CD14-positive monocyte (primary cell): ENCODE measurements at regions not wholly inside any gene's neighbourhood (a gene's known extent, or its start where the extent isn't known, plus 50 kb on each side); places are given as distances from the start of the nearest gene placed in this dataset.

ENCODE experiments used
- DNase-seq, 3 donors: peaks; one replicate each; pipeline ENCODE4 v3.0.0-alpha.2; 2011 to 2022
- H2AFZ ChIP-seq: 2 replicates; pipeline ENCODE4 v1.6.0; 2012; ENCODE audit warnings: mild to moderate bottlenecking, low read depth, low read length, inconsistent platforms; ENCODE audit not compliant: insufficient read depth, poor library complexity, severe bottlenecking
- H3K27ac ChIP-seq, 2 donors: 1 replicate in 1 of 2; 2 replicates in 1 of 2; pipeline ENCODE4 v1.5.1; 2012 to 2013; ENCODE audit warnings: low read length in 2 of 2, control low read depth in 1 of 2, inconsistent platforms in 1 of 2, low read depth in 1 of 2, mild to moderate bottlenecking in 1 of 2
- H3K27me3 ChIP-seq, 2 donors: one replicate each; pipeline versions ENCODE4 v1.6.0 to v1.6.1; 2011 to 2013; ENCODE audit warnings: low read length in 2 of 2; ENCODE audit not compliant: control insufficient read depth in 2 of 2, insufficient read depth in 2 of 2
- H3K36me3 ChIP-seq, 2 donors: replicated peaks in 1 of 2; 1 replicate in 1 of 2; 2 replicates in 1 of 2; pipeline versions ENCODE4 v1.5.1 to v1.6.1; 2012 to 2013; ENCODE audit warnings: low read length in 2 of 2, control low read depth in 1 of 2, inconsistent platforms in 1 of 2, mild to moderate bottlenecking in 1 of 2; ENCODE audit not compliant: insufficient read depth in 2 of 2, control insufficient read depth in 1 of 2
- H3K4me1 ChIP-seq, 2 donors: 1 replicate in 1 of 2; 2 replicates in 1 of 2; pipeline versions ENCODE4 v1.5.1 to v1.6.1; 2012 to 2013; ENCODE audit warnings: low read length in 2 of 2, control low read depth in 1 of 2, inconsistent platforms in 1 of 2, mild to moderate bottlenecking in 1 of 2, moderate library complexity in 1 of 2; ENCODE audit not compliant: insufficient read depth in 2 of 2, control insufficient read depth in 1 of 2
- H3K4me2 ChIP-seq: replicated peaks from 2 replicates; pipeline ENCODE3; 2012; ENCODE audit warnings: low read length, moderate library complexity, mild to moderate bottlenecking; ENCODE audit not compliant: poor library complexity, severe bottlenecking; ENCODE audit errors: extremely low read depth
- H3K4me3 ChIP-seq, 3 experiments: fragments of 200-600 bp in 1 of 3; sonication (generic) in 1 of 3; replicated peaks in 1 of 3; 1 replicate in 2 of 3; 2 replicates in 1 of 3; pipeline ENCODE4 v1.5.1; 2011 to 2013; ENCODE audit warnings: low read length in 3 of 3, mild to moderate bottlenecking in 3 of 3, control low read depth in 2 of 3, low read depth in 2 of 3, inconsistent platforms in 1 of 3, moderate library complexity in 1 of 3
- H3K79me2 ChIP-seq: 2 replicates; pipeline ENCODE4 v1.6.0; 2012; ENCODE audit warnings: mild to moderate bottlenecking, control low read depth, inconsistent platforms, low read length, moderate library complexity; ENCODE audit not compliant: insufficient read depth
- H3K9ac ChIP-seq: 2 replicates; pipeline ENCODE4 v1.6.0; 2017; ENCODE audit warnings: low read length, mild to moderate bottlenecking; ENCODE audit not compliant: insufficient read depth, poor library complexity, severe bottlenecking
- H3K9me3 ChIP-seq, 2 donors: replicated peaks in 1 of 2; 1 replicate in 1 of 2; 2 replicates in 1 of 2; pipeline versions ENCODE4 v1.5.1 to v1.6.1; 2012 to 2013; ENCODE audit warnings: low read length in 2 of 2, control low read depth in 1 of 2; ENCODE audit not compliant: control insufficient read depth in 1 of 2, insufficient read depth in 1 of 2
- H4K20me1 ChIP-seq: 2 replicates; pipeline ENCODE4 v1.6.0; 2012; ENCODE audit warnings: mild to moderate bottlenecking, low read length, control low read depth, moderate library complexity; ENCODE audit not compliant: insufficient read depth
- H3K27ac Mint-ChIP-seq, 7 donors: one replicate each; pipeline ENCODE4 v1.8.0; 2020; ENCODE audit warnings: mild to moderate bottlenecking in 7 of 7, mixed read lengths in 7 of 7, moderate library complexity in 6 of 7, inconsistent platforms in 2 of 7
- H3K27me3 Mint-ChIP-seq, 3 donors: one replicate each; pipeline ENCODE4 v1.8.0; 2021 to 2022; ENCODE audit warnings: low read depth in 3 of 3, mild to moderate bottlenecking in 3 of 3, mixed read lengths in 3 of 3, moderate library complexity in 3 of 3, inconsistent platforms in 1 of 3
- H3K36me3 Mint-ChIP-seq, 2 donors: one replicate each; pipeline ENCODE4 v1.8.0; 2020; ENCODE audit warnings: mixed read lengths in 2 of 2, inconsistent platforms in 1 of 2, mild to moderate bottlenecking in 1 of 2
- H3K4me1 Mint-ChIP-seq: one replicate; pipeline ENCODE4 v1.8.0; 2020; ENCODE audit warnings: mild to moderate bottlenecking, mixed read lengths
- H3K4me3 Mint-ChIP-seq, 2 donors: one replicate each; pipeline ENCODE4 v1.8.0; 2020; ENCODE audit warnings: mild to moderate bottlenecking in 2 of 2, mixed read lengths in 2 of 2, moderate library complexity in 1 of 2
- H3K9me3 Mint-ChIP-seq, 7 donors: one replicate each; pipeline ENCODE4 v1.8.0; 2020 to 2022; ENCODE audit warnings: mixed read lengths in 7 of 7, mild to moderate bottlenecking in 6 of 7, moderate library complexity in 6 of 7, inconsistent platforms in 2 of 7
- WGBS: methylation state at CpG from one replicate; pipeline ENCODE4 v1.1.5; 2013; ENCODE audit warnings: missing lambda C conversion rate; ENCODE audit not compliant: insufficient coverage; 5-methylcytosine and 5-hydroxymethylcytosine counted together
- intact Hi-C, 2 donors: fragments of 100-400 bp; cut with micrococcal nuclease; formaldehyde crosslinking; loops; one replicate each; pipeline versions ENCODE4 v1.15.0 to v1.15.1; 2023
- TF ChIP-seq, protein P1 (sequence below): fragments of 200-600 bp; IDR thresholded peaks from one replicate; pipeline ENCODE4 v1.8.0; 2022; ENCODE audit warnings: antibody characterized with exemption, mild to moderate bottlenecking

DNA sequence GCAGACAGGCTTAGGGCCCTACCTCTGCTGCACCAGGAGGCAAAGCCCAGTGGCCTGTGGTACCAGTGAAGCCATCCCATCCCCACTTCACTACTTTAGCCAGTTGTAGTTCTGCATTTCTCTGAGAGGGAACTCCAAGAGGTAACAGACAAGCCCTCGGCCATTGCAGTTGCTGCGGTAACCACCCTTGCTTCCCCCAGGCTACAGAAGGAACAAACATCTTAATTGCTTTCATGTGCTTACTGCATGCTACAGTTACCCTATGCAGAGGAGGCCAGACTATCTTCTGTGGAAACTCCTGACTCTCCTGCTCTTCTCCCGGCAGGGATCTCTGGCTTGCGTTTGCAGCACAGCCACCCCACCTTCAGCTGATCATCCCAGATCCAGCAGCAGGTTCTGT lies 67.8 kb downstream of the SPIN4 start:
- H3K4me1 Mint-ChIP-seq, result no peaks in the 10 kb centered on the region
- Histone ChIP-seq H3K27ac (no peak overlapping the region), H3K4me3 (no peak overlapping the region), H2AFZ (no peak overlapping the region), H3K9ac (no peak overlapping the region), H3K79me2 (no peaks in the 10 kb centered on the region), H3K9me3 (no peaks in the 10 kb centered on the region), H3K4me2 (no peak overlapping the region), H3K4me1 (no peaks in the 10 kb centered on the region), H3K36me3 (no peaks in the 10 kb centered on the region), H4K20me1 (no peaks in the 10 kb centered on the region), H3K27me3 (no peaks in the 10 kb centered on the region)
- WGBS, result 38% methylated on average over 3 of the region's 4 CpGs
- H3K4me3 Mint-ChIP-seq, result no peak overlapping the region
- TF ChIP-seq, protein P1, sequence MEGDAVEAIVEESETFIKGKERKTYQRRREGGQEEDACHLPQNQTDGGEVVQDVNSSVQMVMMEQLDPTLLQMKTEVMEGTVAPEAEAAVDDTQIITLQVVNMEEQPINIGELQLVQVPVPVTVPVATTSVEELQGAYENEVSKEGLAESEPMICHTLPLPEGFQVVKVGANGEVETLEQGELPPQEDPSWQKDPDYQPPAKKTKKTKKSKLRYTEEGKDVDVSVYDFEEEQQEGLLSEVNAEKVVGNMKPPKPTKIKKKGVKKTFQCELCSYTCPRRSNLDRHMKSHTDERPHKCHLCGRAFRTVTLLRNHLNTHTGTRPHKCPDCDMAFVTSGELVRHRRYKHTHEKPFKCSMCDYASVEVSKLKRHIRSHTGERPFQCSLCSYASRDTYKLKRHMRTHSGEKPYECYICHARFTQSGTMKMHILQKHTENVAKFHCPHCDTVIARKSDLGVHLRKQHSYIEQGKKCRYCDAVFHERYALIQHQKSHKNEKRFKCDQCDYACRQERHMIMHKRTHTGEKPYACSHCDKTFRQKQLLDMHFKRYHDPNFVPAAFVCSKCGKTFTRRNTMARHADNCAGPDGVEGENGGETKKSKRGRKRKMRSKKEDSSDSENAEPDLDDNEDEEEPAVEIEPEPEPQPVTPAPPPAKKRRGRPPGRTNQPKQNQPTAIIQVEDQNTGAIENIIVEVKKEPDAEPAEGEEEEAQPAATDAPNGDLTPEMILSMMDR, result no peak
- no peak for DNase-seq
- H3K27me3 Mint-ChIP-seq, result no peaks in the 10 kb centered on the region
- peaks cover 0 to 9% (median 2%) of the 10 kb centered on the region in 7 donors for H3K9me3 Mint-ChIP-seq
- intact Hi-C loops, result no loop called here
- no peak overlapping the region for H3K27ac Mint-ChIP-seq
- H3K36me3 Mint-ChIP-seq, result no peaks in the 10 kb centered on the region

GRCh38 chrX:63282828-63283227 lies 68.3 kb downstream of the SPIN4 start:
- no peak overlapping the region for H3K4me3 Mint-ChIP-seq
- Histone ChIP-seq H3K4me1 (no peaks in the 10 kb centered on the region), H3K9me3 (no peaks in the 10 kb centered on the region), H3K27ac (no peak overlapping the region), H4K20me1 (no peaks in the 10 kb centered on the region), H3K4me3 (no peak overlapping the region), H3K79me2 (no peaks in the 10 kb centered on the region), H3K9ac (no peak overlapping the region), H3K4me2 (no peak overlapping the region), H3K36me3 (no peaks in the 10 kb centered on the region), H2AFZ (no peak overlapping the region), H3K27me3 (no peaks in the 10 kb centered on the region)
- H3K36me3 Mint-ChIP-seq, result no peaks in the 10 kb centered on the region
- peaks cover 0 to 5% (median 2%) of the 10 kb centered on the region in 7 donors for H3K9me3 Mint-ChIP-seq
- H3K27ac Mint-ChIP-seq, result no peak overlapping the region
- intact Hi-C loops, result no loop called here
- TF ChIP-seq, protein P1, result no peak
- no peaks in the 10 kb centered on the region for H3K4me1 Mint-ChIP-seq
- no peaks in the 10 kb centered on the region for H3K27me3 Mint-ChIP-seq
- DNase-seq, result no peak
